ENCODE measurements at regions not wholly inside any gene's neighbourhood (a gene's known extent, or its start where the extent isn't known, plus 50 kb on each side); places are given as distances from the start of the nearest gene placed in this dataset.
"Not testable (repeated sequence)": the region's sequence is repeated elsewhere in the genome, so short reads cannot be mapped to it uniquely, and the experiment has no call there.

GRCh38 chr16:77076839-77077238 is 114.2 kb upstream of the MON1B start:
- DNase-seq: no peak

- no peak for DNase-seq
These were observed 113.6 kb upstream of the MON1B start for GRCh38 chr16:77077256-77077922.

DNA sequence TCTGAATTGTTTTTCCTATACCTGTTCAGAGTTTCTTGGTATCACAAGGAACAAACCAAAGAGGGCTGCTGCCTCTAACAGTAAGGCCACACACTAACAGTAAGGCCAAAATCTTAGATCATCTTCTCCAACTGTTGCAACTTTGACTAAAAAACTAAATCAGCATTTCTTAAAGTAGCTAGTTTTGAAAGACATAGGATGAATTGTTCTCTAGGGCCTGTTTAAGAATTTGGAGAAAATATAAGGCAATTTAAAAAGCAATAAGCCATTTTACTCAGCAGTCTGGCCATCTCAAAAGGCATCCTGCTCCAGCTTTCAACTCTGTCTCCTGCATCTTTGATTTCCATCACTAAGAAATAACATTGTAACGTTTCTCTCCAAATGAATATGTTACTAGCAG is 105.0 kb upstream of the MON1B start:
- no peak for DNase-seq

GRCh38 chr16:77090062-77090461 is 100.9 kb upstream of the MON1B start:
- DNase-seq: no peak

- no peak for DNase-seq
These were observed 97.7 kb upstream of the MON1B start for GRCh38 chr16:77093309-77093708.

- no peak for DNase-seq
These were observed 97.0 kb upstream of the MON1B start for GRCh38 chr16:77093999-77094398.

DNA sequence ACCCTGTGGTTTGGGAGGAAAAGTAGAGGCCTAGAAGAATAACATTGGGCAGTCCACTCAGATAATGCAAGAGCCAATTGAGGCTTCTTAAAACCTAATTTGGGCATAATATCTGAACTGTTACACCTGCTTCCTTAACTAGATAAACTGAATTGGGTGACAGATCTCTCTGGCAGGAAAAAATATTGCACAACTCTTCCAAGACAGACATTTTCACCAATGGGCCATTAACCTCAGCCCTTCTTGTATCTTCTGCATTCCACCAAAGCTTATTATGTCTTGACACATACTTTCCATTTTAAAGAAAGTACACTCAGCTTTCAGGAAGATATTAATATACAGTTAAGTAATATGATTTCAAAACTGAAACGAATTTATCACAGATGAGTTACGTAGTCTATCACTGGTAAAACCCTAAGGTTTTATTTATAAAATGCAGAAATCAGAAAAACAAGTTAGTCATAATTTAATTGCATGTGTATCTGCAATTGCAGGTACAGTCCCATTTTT is 79.9 kb upstream of the MON1B start:
- DNase-seq: no peak

GRCh38 chr16:77112746-77113145 is 78.2 kb upstream of the MON1B start:
- no peak for DNase-seq

- DNase-seq: no peak
These were observed 77.2 kb upstream of the MON1B start for GRCh38 chr16:77113835-77114234.

DNA sequence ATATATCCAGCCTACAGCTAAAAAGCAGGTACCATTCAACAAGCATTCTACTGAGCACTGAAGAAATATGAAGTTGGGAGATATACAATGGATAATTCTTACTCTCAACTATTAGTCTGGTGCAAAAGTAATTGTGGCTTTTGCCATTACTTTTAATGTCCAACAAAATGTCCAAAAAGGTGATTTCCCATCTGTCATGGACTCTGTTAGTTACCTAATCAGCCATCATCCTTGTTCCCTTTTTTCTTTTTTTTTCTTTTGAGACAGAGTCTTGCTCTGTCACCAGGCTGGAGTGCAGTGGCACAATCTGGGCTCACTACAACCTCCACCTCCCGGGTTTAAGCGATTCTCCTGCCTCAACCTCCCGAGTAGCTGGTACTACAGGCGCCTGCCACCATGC is 76.6 kb upstream of the MON1B start:
- not testable (repeated sequence) for DNase-seq

- DNase-seq: no peak
These were observed 74.1 kb upstream of the MON1B start for GRCh38 chr16:77116856-77117255.

GRCh38 chr16:77117707-77118106 is 73.3 kb upstream of the MON1B start:
- DNase-seq: no peak

- no peak for DNase-seq
These were observed 59.6 kb upstream of the MON1B start for GRCh38 chr16:77131398-77131797.

- DNase-seq: no peak
These were observed 58.9 kb upstream of the MON1B start for GRCh38 chr16:77132051-77132618.

DNA sequence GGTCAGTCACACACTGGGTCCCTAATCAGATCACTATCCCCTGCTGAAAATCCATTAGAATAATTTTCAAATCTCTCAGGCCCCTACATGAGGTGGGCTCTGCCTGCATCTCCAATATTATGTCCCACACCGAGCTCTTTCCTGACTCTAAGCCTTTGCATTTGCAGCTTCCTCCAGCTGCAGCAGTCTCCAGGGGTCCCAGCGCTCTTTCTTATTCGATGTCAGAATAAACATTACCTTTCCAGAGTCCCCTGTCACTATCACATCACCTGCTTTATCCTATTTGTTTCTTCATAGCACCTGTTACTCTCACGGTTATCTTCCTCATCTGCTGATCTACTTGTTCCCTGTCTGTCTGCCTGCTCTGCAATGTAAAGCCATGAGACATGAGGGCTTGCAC is 57.3 kb upstream of the MON1B start:
- DNase-seq: no peak

- DNase-seq: no peak
These were observed 53.9 kb upstream of the MON1B start for GRCh38 chr16:77137045-77137444.
